GM13976 (cell line): ENCODE measurements at regions not wholly inside any gene's neighbourhood (a gene's known extent, or its start where the extent isn't known, plus 50 kb on each side); places are given as distances from the start of the nearest gene placed in this dataset.

ENCODE experiments used
- DNase-seq: peaks from one replicate; pipeline ENCODE4 v3.0.0; 2012; ENCODE audit warnings: low spot score
- in situ Hi-C: fragments of 300-500 bp; cut with MboI; formaldehyde crosslinking; loops from one replicate; pipeline ENCODE4 v1.12.0; 2022; ENCODE audit warnings: low sequenced_read_pairs, mixed read lengths, inconsistent platforms; ENCODE audit not compliant: unreplicated experiment
- TF ChIP-seq, protein P1 (sequence below): IDR thresholded peaks from 2 replicates; pipeline ENCODE4 v1.5.1; 2012; ENCODE audit warnings: borderline replicate concordance, mild to moderate bottlenecking; ENCODE audit not compliant: insufficient read depth; ENCODE audit errors: extremely low read depth, missing control alignments, control extremely low read depth

DNA sequence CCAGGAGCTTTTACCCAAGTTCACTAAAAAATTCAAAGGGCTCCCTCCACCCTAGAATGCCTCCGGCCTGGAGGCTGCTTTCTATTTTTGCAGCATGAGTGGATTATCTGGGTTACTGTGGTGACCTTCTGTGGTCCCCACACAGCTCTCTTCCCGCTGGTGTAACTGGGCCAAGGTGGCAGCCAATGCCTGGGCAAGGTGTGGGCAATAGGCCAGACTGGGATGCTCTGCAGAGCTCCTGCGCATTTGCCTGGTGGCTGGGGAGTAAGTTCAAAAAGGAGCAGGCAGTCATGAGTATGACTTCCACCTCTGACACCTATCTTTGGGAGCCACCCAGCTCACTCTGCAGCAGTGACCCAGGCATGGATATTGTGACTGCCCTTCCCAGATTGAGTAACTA lies 130.5 kb upstream of the SPRED2 start:
- no peak for DNase-seq
- in situ Hi-C loops = loop anchor here (10.0 kb wide), 1 partner anchor 498 kb away; no protein-coding TSS in a partner anchor
- TF ChIP-seq, protein P1, sequence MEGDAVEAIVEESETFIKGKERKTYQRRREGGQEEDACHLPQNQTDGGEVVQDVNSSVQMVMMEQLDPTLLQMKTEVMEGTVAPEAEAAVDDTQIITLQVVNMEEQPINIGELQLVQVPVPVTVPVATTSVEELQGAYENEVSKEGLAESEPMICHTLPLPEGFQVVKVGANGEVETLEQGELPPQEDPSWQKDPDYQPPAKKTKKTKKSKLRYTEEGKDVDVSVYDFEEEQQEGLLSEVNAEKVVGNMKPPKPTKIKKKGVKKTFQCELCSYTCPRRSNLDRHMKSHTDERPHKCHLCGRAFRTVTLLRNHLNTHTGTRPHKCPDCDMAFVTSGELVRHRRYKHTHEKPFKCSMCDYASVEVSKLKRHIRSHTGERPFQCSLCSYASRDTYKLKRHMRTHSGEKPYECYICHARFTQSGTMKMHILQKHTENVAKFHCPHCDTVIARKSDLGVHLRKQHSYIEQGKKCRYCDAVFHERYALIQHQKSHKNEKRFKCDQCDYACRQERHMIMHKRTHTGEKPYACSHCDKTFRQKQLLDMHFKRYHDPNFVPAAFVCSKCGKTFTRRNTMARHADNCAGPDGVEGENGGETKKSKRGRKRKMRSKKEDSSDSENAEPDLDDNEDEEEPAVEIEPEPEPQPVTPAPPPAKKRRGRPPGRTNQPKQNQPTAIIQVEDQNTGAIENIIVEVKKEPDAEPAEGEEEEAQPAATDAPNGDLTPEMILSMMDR = no peak

DNA sequence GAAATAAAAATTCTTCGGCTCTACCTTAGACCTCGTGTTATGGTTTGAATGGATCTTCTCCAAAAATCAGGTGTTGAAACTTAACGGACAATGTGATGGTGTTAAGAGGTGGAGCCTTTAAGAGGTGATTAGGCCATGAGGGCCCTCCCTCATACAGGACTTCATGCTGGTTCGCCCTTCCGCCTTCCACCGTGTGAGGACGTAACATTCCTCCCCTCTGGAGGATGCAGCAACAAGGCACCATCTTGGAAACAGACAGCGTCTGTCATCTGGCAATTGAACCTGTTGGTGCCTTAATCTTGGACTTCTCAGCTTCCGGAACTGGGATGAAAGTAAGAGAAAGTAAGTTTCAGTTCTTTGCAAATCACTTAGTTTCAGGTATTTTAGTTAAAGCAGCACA lies 126.3 kb upstream of the SPRED2 start:
- DNase-seq = no peak
- TF ChIP-seq, protein P1 = no peak
- in situ Hi-C loops = no loop called here

DNA sequence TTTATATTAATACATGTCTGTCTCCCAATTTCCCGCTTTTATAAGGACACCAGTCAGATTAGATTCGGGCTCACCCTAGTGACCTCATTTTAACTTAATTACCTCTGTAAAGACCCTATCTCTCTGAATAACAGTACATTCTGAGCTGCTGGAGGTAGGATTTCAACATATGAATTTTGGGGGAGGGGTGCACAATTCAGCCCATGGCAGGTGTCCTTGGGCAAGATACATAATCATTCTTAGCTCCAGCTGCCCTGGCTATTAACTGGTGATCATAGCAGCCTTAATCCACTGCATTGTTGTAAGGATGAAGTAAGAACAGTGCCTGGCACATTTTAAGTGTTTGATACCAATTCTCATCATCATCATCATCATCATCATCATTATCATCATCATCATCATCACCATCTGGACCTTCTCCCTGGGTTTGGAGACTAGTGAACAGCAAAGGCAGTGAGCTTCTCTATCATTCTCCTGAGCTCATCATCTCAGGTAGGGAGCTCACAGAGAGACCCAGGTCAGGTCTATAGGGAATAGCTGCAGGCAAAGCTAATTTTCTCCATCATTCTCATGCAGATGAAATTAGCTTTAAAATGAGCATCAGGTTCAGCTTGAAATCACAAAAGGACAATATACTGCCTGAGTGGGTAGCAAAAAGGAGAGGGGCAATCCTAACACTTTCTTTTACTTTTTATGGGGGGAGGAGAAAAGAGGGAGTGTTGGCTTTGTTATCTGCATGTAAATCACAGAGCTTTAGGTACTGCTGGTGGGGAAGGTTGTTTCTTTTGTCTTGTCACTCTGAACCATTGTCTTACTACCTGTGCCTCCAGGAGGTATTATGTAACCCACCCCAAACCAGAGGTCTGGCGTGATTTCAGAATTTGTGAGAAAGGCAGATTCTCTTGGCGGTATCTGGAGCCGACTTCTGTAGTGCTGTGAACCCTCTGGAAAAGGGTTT lies 125.5 kb upstream of the SPRED2 start:
- TF ChIP-seq, protein P1 = no peak
- no peak for DNase-seq
- in situ Hi-C loops = no loop called here

DNA sequence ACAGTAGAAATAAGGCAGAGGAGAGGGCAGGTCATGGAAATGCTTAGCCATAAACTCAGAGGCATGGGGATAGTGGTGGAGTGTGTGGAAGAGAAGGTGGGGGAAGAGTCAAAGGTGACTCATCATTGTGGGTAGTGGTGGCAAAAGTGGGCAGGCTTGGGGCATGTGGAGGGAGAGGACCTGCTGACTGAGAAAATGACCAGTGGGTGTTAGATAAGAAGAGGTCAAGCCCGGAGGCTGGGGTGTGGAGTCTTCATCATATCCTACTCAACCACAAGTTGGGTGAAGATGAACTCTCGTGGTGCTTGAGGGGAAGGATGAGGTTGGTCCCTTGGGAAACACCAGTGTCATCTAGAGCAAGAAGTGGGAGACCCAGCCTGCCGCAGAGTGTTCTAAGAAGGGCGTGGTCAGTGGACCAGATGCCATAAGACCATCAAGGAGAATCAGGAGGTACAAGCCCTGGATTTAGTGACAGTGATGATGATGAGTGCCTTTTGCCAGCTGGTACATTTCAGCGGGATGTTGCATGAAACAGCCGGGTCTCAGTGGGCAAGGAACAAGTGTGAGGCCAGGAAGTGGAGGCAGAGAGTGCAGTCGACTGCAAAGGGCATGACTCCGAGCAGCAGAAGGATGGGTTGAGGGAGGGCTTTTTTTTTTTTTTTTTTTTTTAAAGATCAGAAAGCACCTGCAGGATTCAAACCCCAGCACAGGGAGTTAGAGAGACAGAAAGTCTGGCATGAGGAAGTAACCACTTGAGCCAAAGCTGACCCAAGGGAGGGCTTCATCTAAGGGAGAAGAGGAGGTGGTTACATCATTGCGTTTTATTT lies 122.6 kb upstream of the SPRED2 start:
- in situ Hi-C loops = loop anchor here (5.0 kb wide), 1 partner anchor 288 kb away; no protein-coding TSS in a partner anchor
- peak; percentile 38 for DNase-seq

DNA sequence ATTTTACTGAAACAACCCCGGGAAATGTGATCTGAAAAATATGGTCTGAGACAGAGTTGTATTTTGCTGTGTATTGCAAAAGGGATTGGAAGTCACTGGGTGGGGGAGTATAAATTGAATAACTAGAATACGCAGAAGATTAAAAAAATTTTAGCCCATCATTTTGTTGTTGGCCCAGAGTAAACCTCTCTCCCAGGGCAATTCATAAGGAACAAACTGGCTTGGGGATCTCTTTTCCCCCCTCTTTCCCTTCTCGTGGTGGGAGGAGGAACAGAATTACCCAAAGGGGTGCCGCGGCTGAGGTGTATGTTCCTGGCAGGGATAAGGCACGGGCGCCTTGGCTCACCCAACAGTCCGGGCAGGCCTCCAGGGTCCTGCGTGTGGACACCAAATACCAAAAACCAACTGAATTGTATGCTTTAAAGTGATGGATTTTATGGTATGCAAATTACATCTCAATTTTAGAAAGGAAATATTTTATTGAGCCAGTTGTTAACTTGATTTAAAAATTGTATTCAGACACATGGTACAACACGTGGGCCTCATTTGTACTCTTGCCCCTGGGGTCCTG lies 121.2 kb upstream of the SPRED2 start:
- in situ Hi-C loops = loop anchor here (5.0 kb wide), 1 partner anchor 286 kb away; no protein-coding TSS in a partner anchor
- no peak for DNase-seq

More for the DNA sequence above, 122.6 kb upstream of the SPRED2 start:
- TF ChIP-seq, protein P1 = no peak

More for the DNA sequence above, 121.2 kb upstream of the SPRED2 start:
- TF ChIP-seq, protein P1 = no peak
